Heart left ventricle (tissue), 16 donors: ENCODE measurements at regions not wholly inside any gene's neighbourhood (a gene's known extent, or its start where the extent isn't known, plus 50 kb on each side); places are given as distances from the start of the nearest gene placed in this dataset.

Experiments
- ATAC-seq, 4 donors: fragments of 200-7000 bp; cut with Tn5 transposase; one replicate each; pipeline ENCODE4 v1.9.1; 2020 to 2022; ENCODE audit warnings: moderate library complexity in 4 of 4, mild to moderate bottlenecking in 3 of 4, moderate number of reproducible peaks in 1 of 4
- DNase-seq, 5 donors: peaks; one replicate each; pipeline ENCODE4 v3.0.0-alpha.2; 2020
- H3K27ac ChIP-seq, 12 donors: fragments of 200-600 bp; sonication (generic) in 4 of 12; one replicate each; pipeline versions ENCODE4 v1.5.0 to v1.8.0; 2016 to 2022; ENCODE audit warnings: mild to moderate bottlenecking in 2 of 12
- H3K27me3 ChIP-seq, 9 donors: fragments of 200-600 bp; sonication (generic) in 2 of 9; one replicate each; pipeline versions ENCODE4 v1.5.1 to v1.8.0; 2016 to 2022; ENCODE audit warnings: mild to moderate bottlenecking in 3 of 9
- H3K36me3 ChIP-seq, 9 donors: fragments of 200-600 bp; sonication (generic) in 2 of 9; one replicate each; pipeline versions ENCODE4 v1.5.0 to v1.8.0; 2018 to 2022; ENCODE audit warnings: mild to moderate bottlenecking in 2 of 9
- H3K4me1 ChIP-seq, 12 donors: fragments of 200-600 bp; sonication (generic) in 4 of 12; one replicate each; pipeline versions ENCODE4 v1.5.0 to v1.8.0; 2016 to 2022; ENCODE audit warnings: mild to moderate bottlenecking in 3 of 12
- H3K4me3 ChIP-seq, 12 donors: fragments of 200-600 bp; sonication (generic) in 4 of 12; one replicate each; pipeline versions ENCODE4 v1.5.0 to v1.8.0; 2017 to 2022; ENCODE audit warnings: mild to moderate bottlenecking in 9 of 12, moderate library complexity in 4 of 12
- H3K9me3 ChIP-seq, 12 donors: fragments of 200-600 bp; sonication (generic) in 4 of 12; one replicate each; pipeline versions ENCODE4 v1.5.0 to v1.8.0; 2016 to 2022; ENCODE audit warnings: mild to moderate bottlenecking in 1 of 12
- POLR2A ChIP-seq, 2 donors: fragments of 450-650 bp; IDR thresholded peaks; one replicate each; pipeline ENCODE4 v1.6.1; 2017; ENCODE audit warnings: antibody characterized with exemption in 2 of 2, mild to moderate bottlenecking in 2 of 2, moderate library complexity in 2 of 2
- WGBS, 4 donors: extraction: QIAGEN DNeasy Blood & Tissue Kit in 2 of 4; methylation state at CpG; one replicate each; pipeline versions ENCODE4 v1.1.5 to v1.1.7; 2013 to 2018; 5-methylcytosine and 5-hydroxymethylcytosine counted together
- intact Hi-C, 10 donors: fragments of 100-400 bp; cut with DNase I; formaldehyde crosslinking; loops; one replicate each; pipeline versions ENCODE4 v1.11.1 to v1.14.2; 2022
- TF ChIP-seq, protein P1 (sequence below), 12 donors: fragments of 200-600 bp; sonication (generic) in 4 of 12; IDR thresholded peaks; one replicate each; pipeline versions ENCODE4 v1.5.0 to v1.8.0; 2018 to 2022; ENCODE audit warnings: antibody characterized with exemption in 12 of 12, mild to moderate bottlenecking in 5 of 12
- donor health status: ischemic (EF 13 %, LVEDD 7.1; RV severe dilation, severe dysfunction).
- donor health status: healthy with polysubstance abuse.
- donor health status: DM: no; HTN: yes; CAD: no.
- donor health status: DM: no; HTN: no; CAD: no.
- donor health status: ischemic (EF 25% LVEDD 6.9; RV normal size, moderate dysfunction).
- donor health status: ischemic (EF 25% LVEDD 5.7; RV mildly dilated, moderate dysfunction).
- donor health status: healthy.
- donor health status: DM: yes; HTN: yes; CAD: no.
- donor health status: ischemic (EF 35%, LVEDD 5.7; RV mildly dilated, moderate dysfunction).
- donor health status: nonischemic (EF 11% LVEDD 7.7; RV severe dilation, severe dysfunction).
- donor health status: DM: yes; HTN: yes; CAD: no.
- donor health status: PGD.
- donor health status: ischemic (EF 29% LVEDD 5.4; RV normal size, mild dysfunction).
- donor health status: nonischemic (EF 23%, LVEDD 6.1; RV moderate dilation, normal function).

DNA sequence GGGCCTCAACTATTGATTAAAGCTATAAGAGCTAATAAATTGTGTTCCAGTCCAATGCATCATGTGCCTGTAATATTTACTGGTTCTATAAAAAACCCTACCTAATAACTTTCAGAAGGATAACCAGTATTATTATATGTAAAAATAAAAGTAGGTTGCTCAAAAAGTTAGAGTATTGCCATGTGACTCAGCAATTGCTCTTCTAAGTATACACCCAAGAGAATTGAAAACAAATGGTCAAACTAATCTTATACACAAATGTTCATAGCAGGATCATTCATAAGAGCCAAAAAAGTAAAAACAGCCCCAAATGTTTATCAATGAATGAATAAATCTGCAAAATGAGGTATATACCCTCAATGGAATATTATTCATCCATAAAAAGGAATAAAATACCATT, 89.5 kb upstream of the TES start:
- intact Hi-C loops, result no loop called here
- H3K4me1 ChIP-seq, result no peaks in the 10 kb centered on the region
- TF ChIP-seq POLR2A (IDR thresholded peaks at IDR 0.05), result no peak
- no peak overlapping the region for H3K4me3 ChIP-seq
- H3K27me3 ChIP-seq, result peaks cover 0 to 5% (median 0%) of the 10 kb centered on the region in 9 donors
- no peak for DNase-seq
- H3K27ac ChIP-seq, result no peak overlapping the region
- no peaks in the 10 kb centered on the region for H3K36me3 ChIP-seq
- no peak for ATAC-seq
- no peaks in the 10 kb centered on the region for H3K9me3 ChIP-seq

DNA sequence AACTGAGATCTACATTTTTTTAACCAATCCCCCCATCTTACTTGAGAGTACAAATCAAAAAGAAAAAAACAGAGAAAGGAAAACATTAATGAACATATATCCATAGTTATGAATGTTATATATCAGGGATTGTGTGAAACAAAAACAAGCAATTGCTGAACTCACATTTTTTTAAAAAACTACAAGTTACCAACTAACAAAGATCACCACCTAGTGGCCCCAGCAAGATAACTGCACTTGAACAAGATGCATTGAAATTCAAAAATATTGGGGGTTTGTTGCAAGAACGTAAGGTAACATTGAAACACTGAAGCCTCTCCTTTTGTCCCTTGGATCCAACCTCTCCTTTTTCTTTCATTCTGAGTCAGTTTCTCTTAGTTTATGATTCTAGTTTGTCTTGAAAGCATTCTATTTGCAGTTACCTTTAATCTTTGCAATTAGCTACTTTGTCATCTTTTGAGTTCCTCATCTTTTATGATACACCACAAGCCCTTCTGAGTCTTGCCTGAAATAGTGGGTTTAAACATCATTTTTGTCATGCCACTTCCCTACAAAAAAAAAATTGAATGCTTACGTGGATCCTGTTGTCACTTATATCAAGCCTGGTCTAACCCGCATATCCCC, 87.3 kb upstream of the TES start:
- no peaks in the 10 kb centered on the region for H3K4me1 ChIP-seq
- no peak for ATAC-seq

DNA sequence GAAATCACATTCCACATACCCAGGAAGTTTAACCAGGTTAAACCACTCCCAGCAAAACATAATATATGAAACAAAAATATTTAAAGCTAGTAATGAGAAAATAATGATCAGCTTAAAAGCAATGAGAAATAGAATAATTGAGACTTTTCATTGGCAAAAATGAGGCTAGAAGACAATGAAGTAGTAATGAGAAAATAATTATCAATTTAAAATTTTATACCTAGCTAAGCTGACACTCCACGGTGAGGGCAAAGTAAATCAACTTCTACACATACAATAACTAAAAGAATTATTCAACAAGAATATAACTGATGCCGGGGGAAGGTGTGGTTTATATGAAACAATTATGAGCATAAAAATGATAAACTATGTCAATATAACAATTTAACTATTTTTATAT, 82.2 kb upstream of the TES start:
- no peak for ATAC-seq
- H3K9me3 ChIP-seq, result peaks cover 0 to 13% (median 7%) of the 10 kb centered on the region in 12 donors
- no peaks in the 10 kb centered on the region for H3K27me3 ChIP-seq
- TF ChIP-seq, protein P1, sequence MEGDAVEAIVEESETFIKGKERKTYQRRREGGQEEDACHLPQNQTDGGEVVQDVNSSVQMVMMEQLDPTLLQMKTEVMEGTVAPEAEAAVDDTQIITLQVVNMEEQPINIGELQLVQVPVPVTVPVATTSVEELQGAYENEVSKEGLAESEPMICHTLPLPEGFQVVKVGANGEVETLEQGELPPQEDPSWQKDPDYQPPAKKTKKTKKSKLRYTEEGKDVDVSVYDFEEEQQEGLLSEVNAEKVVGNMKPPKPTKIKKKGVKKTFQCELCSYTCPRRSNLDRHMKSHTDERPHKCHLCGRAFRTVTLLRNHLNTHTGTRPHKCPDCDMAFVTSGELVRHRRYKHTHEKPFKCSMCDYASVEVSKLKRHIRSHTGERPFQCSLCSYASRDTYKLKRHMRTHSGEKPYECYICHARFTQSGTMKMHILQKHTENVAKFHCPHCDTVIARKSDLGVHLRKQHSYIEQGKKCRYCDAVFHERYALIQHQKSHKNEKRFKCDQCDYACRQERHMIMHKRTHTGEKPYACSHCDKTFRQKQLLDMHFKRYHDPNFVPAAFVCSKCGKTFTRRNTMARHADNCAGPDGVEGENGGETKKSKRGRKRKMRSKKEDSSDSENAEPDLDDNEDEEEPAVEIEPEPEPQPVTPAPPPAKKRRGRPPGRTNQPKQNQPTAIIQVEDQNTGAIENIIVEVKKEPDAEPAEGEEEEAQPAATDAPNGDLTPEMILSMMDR (IDR thresholded peaks at IDR 0.05), result no peak
- TF ChIP-seq POLR2A (IDR thresholded peaks at IDR 0.05), result no peak
- intact Hi-C loops, result no loop called here
- no peaks in the 10 kb centered on the region for H3K36me3 ChIP-seq
- no peaks in the 10 kb centered on the region for H3K4me1 ChIP-seq
- H3K27ac ChIP-seq, result no peak overlapping the region
- H3K4me3 ChIP-seq, result no peak overlapping the region
- WGBS, 4 donors, result 95 to 96% (median 95%) methylated on average over 2 of the region's 2 CpGs
- no peak for DNase-seq

More for the DNA sequence above, 87.3 kb upstream of the TES start:
- TF ChIP-seq POLR2A (IDR thresholded peaks at IDR 0.05), result no peak
- TF ChIP-seq, protein P1 (IDR thresholded peaks at IDR 0.05), result peak; percentile 26 to 59 (median 43)
- intact Hi-C loops, result no loop called here
- no peaks in the 10 kb centered on the region for H3K36me3 ChIP-seq
- peaks cover 0 to 10% (median 4%) of the 10 kb centered on the region in 12 donors for H3K9me3 ChIP-seq
- H3K27ac ChIP-seq, result no peak overlapping the region
- WGBS, 4 donors, result 59 to 62% (median 62%) methylated on average over 3 of the region's 3 CpGs
- no peak overlapping the region for H3K4me3 ChIP-seq
- peaks cover 0 to 5% (median 0%) of the 10 kb centered on the region in 9 donors for H3K27me3 ChIP-seq
- DNase-seq, result no peak

DNA sequence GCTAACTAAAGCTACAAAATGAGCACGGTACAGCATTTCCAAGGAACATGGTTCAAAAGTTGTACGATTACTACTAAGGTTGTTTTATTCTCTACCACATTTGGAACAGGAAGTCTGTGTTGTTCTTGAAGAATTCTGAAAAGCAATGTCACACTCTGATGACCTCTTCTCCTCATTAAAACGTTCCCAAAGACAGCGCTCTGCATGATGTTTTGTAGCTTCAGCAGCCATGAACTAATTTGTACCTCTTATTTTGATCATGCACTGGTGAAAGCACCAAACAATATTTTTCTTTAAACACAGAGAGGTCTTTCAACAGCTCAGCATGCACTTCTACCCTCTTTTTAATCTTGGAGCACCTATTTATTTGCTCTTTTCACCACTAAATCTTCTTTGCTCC, 75.0 kb upstream of the TES start:
- ATAC-seq, result no peak
- no peak for DNase-seq
- Histone ChIP-seq H3K36me3 (no peaks in the 10 kb centered on the region), H3K27me3 (no peaks in the 10 kb centered on the region), H3K4me1 (peaks cover 0 to 9% (median 0%) of the 10 kb centered on the region in 12 donors), H3K27ac (no peak overlapping the region), H3K9me3 (no peaks in the 10 kb centered on the region), H3K4me3 (no peak overlapping the region)
- intact Hi-C loops, result no loop called here
- no peak for TF ChIP-seq POLR2A (IDR thresholded peaks at IDR 0.05)
- TF ChIP-seq, protein P1 (IDR thresholded peaks at IDR 0.05), result no peak
- 53 to 58% (median 57%) methylated on average over 4 of the region's 4 CpGs for WGBS, 4 donors
